HG02885 (cell line): ENCODE measurements at regions not wholly inside any gene's neighbourhood (a gene's known extent, or its start where the extent isn't known, plus 50 kb on each side); places are given as distances from the start of the nearest gene placed in this dataset.
"Not testable (repeated sequence)": the region's sequence is repeated elsewhere in the genome, so short reads cannot be mapped to it uniquely, and the experiment has no call there.

ENCODE experiments used
- ATAC-seq: cut with Tn5 transposase; IDR thresholded peaks from one replicate; pipeline ENCODE4 v1.9.1; 2021; ENCODE audit warnings: mild to moderate bottlenecking; ENCODE audit not compliant: unreplicated experiment, poor library complexity

- no peak for ATAC-seq
These were observed 50.9 kb upstream of the NXT1 start for GRCh38 chr20:23299673-23300050.

- no peak for ATAC-seq
These were observed 51.5 kb upstream of the NXT1 start for GRCh38 chr20:23298926-23299672.

GRCh38 chr20:23298155-23298554 is 52.4 kb upstream of the NXT1 start:
- ATAC-seq: no peak

- ATAC-seq: no peak
These were observed 53.5 kb upstream of the NXT1 start for GRCh38 chr20:23296841-23297701.

GRCh38 chr20:23295934-23296333 is 54.7 kb upstream of the NXT1 start:
- no peak for ATAC-seq

- ATAC-seq: no peak
These were observed 55.9 kb upstream of the NXT1 start for GRCh38 chr20:23294671-23295070.

- ATAC-seq: no peak
These were observed 56.4 kb upstream of the NXT1 start for GRCh38 chr20:23294166-23294565.

DNA sequence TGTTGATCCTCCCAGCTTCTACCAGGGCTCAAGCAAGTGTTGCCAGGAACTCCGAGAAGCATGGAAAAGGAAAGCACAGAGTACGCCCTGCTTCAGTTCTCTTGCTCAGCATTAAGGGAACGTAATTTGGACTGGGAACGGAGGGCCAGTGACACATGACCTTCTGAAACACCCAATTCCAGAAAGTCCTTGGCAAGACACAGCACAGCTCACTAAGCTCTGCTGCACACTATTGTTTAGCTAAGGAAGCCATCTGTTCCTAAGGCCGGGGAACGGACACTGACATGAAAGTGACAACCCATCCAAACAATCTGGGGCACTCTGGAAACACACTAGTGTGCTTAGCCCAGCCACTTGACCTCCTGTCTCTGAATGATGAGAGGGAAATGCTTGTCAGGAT is 56.9 kb upstream of the NXT1 start:
- no peak for ATAC-seq

- not testable (repeated sequence) for ATAC-seq
These were observed 58.3 kb upstream of the NXT1 start for GRCh38 chr20:23292311-23292710.

GRCh38 chr20:23291575-23292240 is 58.9 kb upstream of the NXT1 start:
- ATAC-seq: no peak

DNA sequence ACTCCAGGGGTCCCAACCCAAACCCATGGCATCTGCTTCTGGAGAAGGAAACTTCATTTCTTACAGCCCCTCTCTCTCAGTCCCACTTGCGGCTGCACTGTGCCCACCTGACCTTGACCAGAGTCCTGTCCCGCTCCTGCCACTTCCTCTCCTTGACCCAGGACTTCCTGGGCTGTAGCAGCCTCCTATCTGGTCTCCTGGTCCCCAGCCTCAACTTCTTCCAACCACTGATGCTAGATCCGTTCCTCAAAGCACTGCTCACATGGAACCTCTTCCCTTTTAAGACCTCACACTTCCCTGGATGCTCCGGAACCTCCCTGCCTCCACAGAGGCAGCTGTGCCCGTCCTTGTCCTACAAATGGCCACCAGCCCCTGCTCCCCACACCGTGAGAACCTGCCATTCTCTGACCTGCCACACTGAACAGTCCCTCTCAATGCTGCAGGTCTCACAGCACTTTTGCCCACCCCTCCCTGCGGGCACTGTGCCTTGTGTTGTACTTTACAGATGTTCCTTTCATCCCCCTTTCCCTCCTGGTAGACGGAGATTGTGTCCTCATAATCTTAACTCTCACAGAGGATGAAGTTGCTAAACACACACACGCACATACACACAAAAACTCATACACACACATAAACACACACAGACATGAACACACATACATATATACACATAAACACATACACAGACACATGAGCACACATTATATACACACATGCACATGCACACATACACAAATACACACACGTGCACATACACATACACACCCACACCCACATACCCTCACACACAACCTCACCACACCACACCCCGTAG is 59.6 kb upstream of the NXT1 start:
- ATAC-seq: no peak

- no peak for ATAC-seq
These were observed 60.7 kb upstream of the NXT1 start for GRCh38 chr20:23289724-23290395.

DNA sequence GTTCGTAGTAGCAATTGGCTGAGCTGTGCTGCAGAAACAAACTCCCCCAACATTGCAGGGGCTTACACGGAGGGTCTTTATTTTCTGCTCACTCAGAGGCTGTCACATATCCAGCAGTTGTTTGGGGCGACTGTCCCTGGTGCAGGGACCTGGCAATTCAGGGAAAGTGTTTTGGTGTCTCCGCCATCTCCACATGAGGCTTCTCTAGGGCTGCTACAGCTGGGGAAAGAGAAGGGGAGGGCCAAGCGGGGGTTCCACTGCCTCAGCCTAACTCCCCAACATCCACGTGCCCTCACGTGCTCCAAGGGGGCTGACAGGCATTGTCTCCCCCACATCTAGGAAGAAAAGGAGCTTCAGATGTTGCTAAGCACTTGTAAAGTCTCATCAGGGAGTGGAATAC is 61.3 kb upstream of the NXT1 start:
- no peak for ATAC-seq

GRCh38 chr20:23287354-23288190 is 63.0 kb upstream of the NXT1 start:
- no peak for ATAC-seq

GRCh38 chr20:23286346-23286745 is 64.2 kb upstream of the NXT1 start:
- no peak for ATAC-seq

GRCh38 chr20:23285536-23285935 is 65.1 kb upstream of the NXT1 start:
- ATAC-seq: no peak

DNA sequence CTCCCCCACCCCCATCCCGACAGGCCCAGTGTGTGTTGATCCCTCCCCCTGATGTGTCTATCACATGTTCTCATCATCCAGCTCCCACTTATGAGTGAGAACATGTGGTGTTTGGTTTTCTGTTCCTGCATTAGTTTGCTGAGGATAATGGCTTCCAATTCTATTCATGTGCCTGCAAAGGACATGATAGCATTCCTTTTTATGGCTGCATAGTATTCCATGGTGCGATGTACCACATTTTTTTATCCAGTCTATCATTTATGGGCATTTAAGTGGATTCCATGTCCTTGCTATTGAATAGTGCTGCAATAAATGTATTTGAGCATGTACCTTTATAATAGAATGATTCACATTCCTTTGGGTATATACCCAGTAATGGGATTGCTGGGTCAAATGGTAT is 66.6 kb upstream of the NXT1 start:
- ATAC-seq: no peak

DNA sequence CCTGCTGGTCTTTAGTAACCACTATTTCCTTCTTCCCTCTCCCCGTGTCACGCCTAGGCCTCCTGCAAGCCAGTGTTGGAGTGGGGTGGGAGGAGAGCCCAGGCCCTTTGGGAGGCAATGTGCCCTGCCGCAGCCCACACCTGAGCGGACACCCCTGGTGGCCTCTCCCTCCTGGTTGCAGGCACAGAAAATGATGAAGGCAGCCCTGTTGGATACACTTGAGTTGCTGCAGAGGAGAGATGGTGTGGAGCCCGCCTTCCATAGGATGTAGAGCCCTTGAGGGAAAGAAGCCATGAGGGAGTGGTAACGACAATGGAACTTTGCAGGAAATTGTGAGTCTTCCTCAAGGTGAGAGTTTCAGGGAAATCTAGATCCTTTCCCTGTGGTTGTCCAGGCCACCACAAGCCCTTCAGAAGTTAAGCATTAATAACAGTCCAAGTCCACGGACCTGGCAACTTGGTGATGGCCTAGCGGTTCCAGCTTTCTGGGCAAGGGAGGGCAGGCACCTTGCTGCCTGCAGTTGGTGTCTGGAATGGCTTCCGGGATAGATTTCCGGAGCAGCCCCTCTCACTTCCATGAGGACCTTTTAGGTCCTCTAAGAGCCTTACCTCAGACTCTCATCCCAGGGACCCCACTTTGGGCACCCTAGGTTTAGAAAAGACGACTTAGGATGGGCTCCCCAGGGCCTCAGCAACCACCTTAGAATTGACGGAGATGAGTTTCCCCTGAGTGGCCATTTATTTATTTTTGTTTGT is 67.3 kb upstream of the NXT1 start:
- no peak for ATAC-seq
